Keratinocyte (primary cell): ENCODE measurements at regions not wholly inside any gene's neighbourhood (a gene's known extent, or its start where the extent isn't known, plus 50 kb on each side); places are given as distances from the start of the nearest gene placed in this dataset.

Source experiments
- DNase-seq: peaks from one replicate; pipeline ENCODE4 v3.0.0-alpha.2; 2011; ENCODE audit warnings: low read depth, missing footprints, low spot score
- FAIRE-seq: peaks from 2 replicates; lab custom pipeline; 2011; peaks lifted over from hg19 to GRCh38; lab: Jason Lieb, UNC
- H2AFZ ChIP-seq: 2 replicates; pipeline ENCODE4 v1.6.0; 2012; ENCODE audit warnings: low read length, control low read depth, inconsistent platforms; ENCODE audit not compliant: control insufficient read depth
- H3K27ac ChIP-seq: 2 replicates; pipeline ENCODE4 v1.5.1; 2011; ENCODE audit warnings: low read length; ENCODE audit not compliant: control insufficient read depth, insufficient read depth
- H3K27me3 ChIP-seq: 3 replicates; pipeline ENCODE4 v1.6.0; 2011; ENCODE audit warnings: low read length; ENCODE audit not compliant: control insufficient read depth, insufficient read depth; ENCODE audit errors: extremely low read depth
- H3K36me3 ChIP-seq, 2 experiments: 2 replicates in 1 of 2; 3 replicates in 1 of 2; pipeline ENCODE4 v1.5.1; 2011; ENCODE audit warnings: low read length in 2 of 2, mild to moderate bottlenecking in 1 of 2; ENCODE audit not compliant: control insufficient read depth in 2 of 2, insufficient read depth in 2 of 2; ENCODE audit errors: extremely low read depth in 1 of 2
- H3K4me1 ChIP-seq: 3 replicates; pipeline ENCODE4 v1.5.1; 2011; ENCODE audit warnings: low read length; ENCODE audit not compliant: control insufficient read depth, insufficient read depth; ENCODE audit errors: extremely low read depth
- H3K4me2 ChIP-seq: 3 replicates; pipeline ENCODE4 v1.6.0; 2011; ENCODE audit warnings: low read depth, low read length; ENCODE audit not compliant: control insufficient read depth, insufficient read depth; ENCODE audit errors: extremely low read depth
- H3K4me3 ChIP-seq, 3 experiments: fragments of 200-600 bp in 1 of 3; sonication (generic) in 1 of 3; 2 replicates in 2 of 3; 3 replicates in 1 of 3; pipeline ENCODE4 v1.5.1; 2011 to 2016; ENCODE audit warnings: low read length in 3 of 3, mild to moderate bottlenecking in 3 of 3, control low read depth in 2 of 3, inconsistent platforms in 1 of 3, low read depth in 1 of 3, mixed read lengths in 1 of 3, mixed run types in 1 of 3, moderate library complexity in 1 of 3; ENCODE audit not compliant: control insufficient read depth in 2 of 3, insufficient read depth in 2 of 3; ENCODE audit errors: extremely low read depth in 1 of 3
- H3K79me2 ChIP-seq: 2 replicates; pipeline ENCODE4 v1.6.0; 2012; ENCODE audit warnings: low read length; ENCODE audit not compliant: control insufficient read depth, insufficient read depth
- H3K9ac ChIP-seq: 3 replicates; pipeline ENCODE4 v1.6.0; 2011; ENCODE audit warnings: low read length; ENCODE audit not compliant: control insufficient read depth, insufficient read depth; ENCODE audit errors: extremely low read depth
- H3K9me1 ChIP-seq: 3 replicates; pipeline ENCODE4 v1.6.0; 2011; ENCODE audit warnings: low read length; ENCODE audit not compliant: control insufficient read depth, insufficient read depth; ENCODE audit errors: extremely low read depth
- H3K9me3 ChIP-seq: 2 replicates; pipeline ENCODE4 v1.5.1; 2012; ENCODE audit warnings: low read depth, low read length; ENCODE audit not compliant: control insufficient read depth
- H4K20me1 ChIP-seq: 3 replicates; pipeline ENCODE4 v1.6.0; 2011; ENCODE audit warnings: low read length; ENCODE audit not compliant: control insufficient read depth, insufficient read depth; ENCODE audit errors: extremely low read depth
- CTCF ChIP-seq, 3 experiments: IDR thresholded peaks in 1 of 3; conservative IDR thresholded peaks in 1 of 3; optimal IDR thresholded peaks in 1 of 3; 2 replicates in 2 of 3; 3 replicates in 1 of 3; pipeline versions ENCODE3 to v1.5.1; 2011; ENCODE audit warnings: low read length in 3 of 3, mild to moderate bottlenecking in 3 of 3, moderate library complexity in 2 of 3, control low read depth in 1 of 3, inconsistent platforms in 1 of 3; ENCODE audit not compliant: insufficient read depth in 2 of 3; ENCODE audit errors: extremely low read depth in 1 of 3
- EZH2 ChIP-seq: IDR thresholded peaks from one replicate; pipeline ENCODE4 v1.6.1; 2012; ENCODE audit warnings: inconsistent platforms, mild to moderate bottlenecking, low read length, moderate library complexity
- dilution Hi-C: fragments of 300-500 bp; cut with MboI; formaldehyde crosslinking; loops from one replicate; pipeline ENCODE4 v1.7.0; 2020; ENCODE audit warnings: low sequenced_read_pairs; ENCODE audit not compliant: extremely low pct_ligation_motif_present

GRCh38 chr15:77836121-77836692 lies 203.5 kb upstream of the LINGO1 start:
- TF ChIP-seq EZH2 (no peak), CTCF (optimal IDR thresholded peaks at IDR 0.05 in 1 of 3, IDR thresholded peaks at IDR 0.05 in 1 of 3, conservative IDR thresholded peaks at IDR 0.05 in 1 of 3; ENCODE audit: extremely low read depth in 1 of 3, insufficient read depth in 2 of 3, low read length in 3 of 3) (no peak)
- Histone ChIP-seq H3K36me3 (no peaks in the 10 kb centered on the region), H2AFZ (no peak overlapping the region), H3K27me3 (peaks cover 33% of the 10 kb centered on the region), H3K9me3 (no peaks in the 10 kb centered on the region), H3K27ac (no peak overlapping the region), H3K79me2 (no peaks in the 10 kb centered on the region), H3K4me3 (no peak overlapping the region), H4K20me1 (peaks cover 9% of the 10 kb centered on the region), H3K9ac (no peak overlapping the region), H3K4me2 (no peak overlapping the region), H3K4me1 (peaks cover 8% of the 10 kb centered on the region), H3K9me1 (no peaks in the 10 kb centered on the region)
- dilution Hi-C loops = no loop called here
- DNase-seq (no peak), FAIRE-seq (no peak)

GRCh38 chr15:77834276-77834990 lies 201.7 kb upstream of the LINGO1 start:
- TF ChIP-seq CTCF (optimal IDR thresholded peaks at IDR 0.05 in 1 of 3, IDR thresholded peaks at IDR 0.05 in 1 of 3, conservative IDR thresholded peaks at IDR 0.05 in 1 of 3; ENCODE audit: extremely low read depth in 1 of 3, insufficient read depth in 2 of 3, low read length in 3 of 3) (no peak), EZH2 (no peak)
- Histone ChIP-seq H4K20me1 (peaks cover 3% of the 10 kb centered on the region), H3K27ac (no peak overlapping the region), H3K4me3 (no peak overlapping the region), H3K36me3 (no peaks in the 10 kb centered on the region), H3K79me2 (no peaks in the 10 kb centered on the region), H3K27me3 (peaks cover 23% of the 10 kb centered on the region), H3K9ac (no peak overlapping the region), H3K4me1 (no peaks in the 10 kb centered on the region), H3K4me2 (no peak overlapping the region), H2AFZ (no peak overlapping the region), H3K9me3 (no peaks in the 10 kb centered on the region), H3K9me1 (no peaks in the 10 kb centered on the region)
- dilution Hi-C loops = no loop called here
- DNase-seq (no peak), FAIRE-seq (no peak)
